Ramos (cell line): ENCODE measurements at regions not wholly inside any gene's neighbourhood (a gene's known extent, or its start where the extent isn't known, plus 50 kb on each side); places are given as distances from the start of the nearest gene placed in this dataset.
"Not testable (repeated sequence)": the region's sequence is repeated elsewhere in the genome, so short reads cannot be mapped to it uniquely, and the experiment has no call there.

Source experiments
- in situ Hi-C: fragments of 300-500 bp; cut with MboI; formaldehyde crosslinking; loops from one replicate; pipeline ENCODE4 v1.14.3; 2022; ENCODE audit warnings: low sequenced_read_pairs; ENCODE audit not compliant: unreplicated experiment

DNA sequence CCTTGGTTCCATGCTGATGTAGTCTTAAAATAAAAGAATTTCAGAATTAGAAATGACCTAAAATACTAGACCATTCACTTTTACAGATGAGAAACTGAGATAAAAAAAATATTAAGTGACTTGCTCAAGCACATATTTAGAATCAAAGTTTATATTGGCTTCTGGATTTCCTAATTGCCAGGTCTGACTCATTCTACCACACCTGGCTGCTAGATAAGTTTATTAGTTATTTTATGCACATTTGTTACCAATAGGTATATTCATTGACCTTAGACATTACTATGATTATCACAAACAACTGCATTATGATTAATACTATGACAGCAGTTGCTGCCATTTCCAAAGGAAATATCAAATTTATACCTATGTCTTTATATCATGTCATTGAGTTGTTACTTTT lies 497.5 kb downstream of the RWDD3 start:
- in situ Hi-C loops, result no loop called here

DNA sequence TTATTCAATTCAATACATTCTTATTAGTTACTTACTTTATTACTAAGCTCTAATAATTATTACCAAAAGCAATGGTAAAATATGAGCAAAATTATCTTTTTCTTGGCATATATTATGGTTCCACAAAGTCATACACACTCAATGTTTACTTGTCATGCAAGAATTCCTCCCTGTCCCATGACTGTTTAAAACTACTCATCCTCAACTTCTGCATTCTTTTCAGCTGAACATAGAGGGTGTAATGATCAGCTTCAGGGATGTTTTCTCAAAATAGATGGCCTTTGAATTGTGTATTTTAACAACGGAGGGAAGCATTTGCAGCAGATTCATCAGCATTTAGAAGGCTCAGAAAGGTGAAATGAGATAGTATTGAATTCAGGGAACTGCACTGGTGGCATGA lies 499.0 kb downstream of the RWDD3 start:
- in situ Hi-C loops, result no loop called here

DNA sequence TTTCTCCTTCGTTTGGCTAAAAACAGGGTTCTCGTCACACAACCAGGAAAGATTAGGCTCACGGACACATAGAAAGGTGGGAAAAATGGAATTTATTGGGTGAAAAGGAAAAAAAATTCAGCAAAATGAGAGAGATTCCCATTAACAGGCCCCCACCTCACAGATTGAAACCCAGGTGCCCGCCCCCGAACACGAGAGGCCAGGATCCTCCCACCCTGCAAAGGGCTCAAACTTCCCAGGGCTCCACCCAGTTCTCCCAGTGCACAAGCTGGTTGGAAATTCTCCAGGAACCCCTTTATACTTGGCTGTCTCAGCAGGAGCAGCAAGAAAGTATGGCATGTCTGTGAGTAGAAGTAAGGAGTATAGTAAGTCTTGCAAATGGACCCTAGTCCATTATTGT lies 499.7 kb downstream of the RWDD3 start:
- in situ Hi-C loops, result no loop called here

DNA sequence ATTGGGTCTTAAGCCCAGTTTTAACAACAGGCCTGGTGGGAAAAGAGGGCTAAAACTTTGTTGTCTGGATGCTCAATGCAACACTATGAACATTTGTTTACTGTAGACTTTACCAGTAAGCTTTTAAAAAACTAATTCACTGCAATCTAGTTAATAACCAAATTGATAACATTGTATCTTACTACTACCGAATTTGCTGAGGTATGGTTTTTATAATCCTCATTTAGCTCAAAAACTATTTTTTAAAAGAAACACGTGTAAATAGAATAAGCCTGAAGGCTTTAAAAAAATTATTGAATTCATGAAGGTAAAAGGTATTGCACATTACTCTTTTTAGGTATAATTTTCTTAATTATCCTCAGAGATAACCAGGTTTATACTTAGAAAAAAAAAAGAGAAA lies 500.6 kb downstream of the RWDD3 start:
- in situ Hi-C loops, result no loop called here

DNA sequence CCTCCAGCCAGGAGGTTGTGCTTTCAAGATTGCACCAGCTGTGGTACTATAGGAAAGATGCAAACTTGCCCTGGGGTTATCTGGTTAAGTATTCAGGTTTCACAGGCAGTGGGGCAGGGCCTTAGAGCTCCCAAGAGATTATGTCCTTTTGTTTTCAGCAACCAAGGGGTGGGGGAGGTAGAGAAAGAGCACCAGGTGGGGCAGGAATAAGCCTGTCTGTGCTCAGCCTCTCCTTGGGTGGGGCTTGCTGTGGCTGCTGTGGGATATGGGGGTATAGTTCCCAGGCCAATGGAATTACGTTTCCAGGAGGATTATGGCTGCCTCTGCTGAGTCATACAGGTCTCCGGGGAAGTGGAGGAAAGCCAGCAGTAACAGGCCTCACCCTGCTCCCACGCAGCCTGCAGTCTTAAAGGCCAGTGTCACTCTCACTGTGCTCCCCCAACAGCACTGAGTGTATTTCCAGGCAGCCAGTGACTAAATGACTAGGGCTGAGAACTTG lies 508.6 kb downstream of the RWDD3 start:
- in situ Hi-C loops, result no loop called here

DNA sequence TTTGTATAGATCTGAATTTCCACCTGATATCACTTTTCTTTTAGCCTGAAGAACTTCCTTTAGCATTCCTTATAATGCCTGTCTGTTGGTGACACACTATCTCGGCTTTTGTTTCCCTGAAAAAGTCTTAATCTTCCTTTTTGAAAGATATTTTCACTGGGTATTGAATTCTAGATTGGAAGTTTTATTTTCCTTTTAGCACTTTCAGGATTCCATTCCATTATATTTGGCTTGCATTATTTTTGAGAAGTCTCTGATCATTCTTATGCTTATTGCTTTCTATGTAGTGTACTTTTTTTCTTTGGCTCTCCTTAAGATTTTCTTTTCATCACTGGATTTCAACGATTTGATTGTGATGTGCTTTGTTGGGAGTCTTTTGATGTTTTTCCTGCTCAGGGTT lies 510.7 kb downstream of the RWDD3 start:
- in situ Hi-C loops, result no loop called here

DNA sequence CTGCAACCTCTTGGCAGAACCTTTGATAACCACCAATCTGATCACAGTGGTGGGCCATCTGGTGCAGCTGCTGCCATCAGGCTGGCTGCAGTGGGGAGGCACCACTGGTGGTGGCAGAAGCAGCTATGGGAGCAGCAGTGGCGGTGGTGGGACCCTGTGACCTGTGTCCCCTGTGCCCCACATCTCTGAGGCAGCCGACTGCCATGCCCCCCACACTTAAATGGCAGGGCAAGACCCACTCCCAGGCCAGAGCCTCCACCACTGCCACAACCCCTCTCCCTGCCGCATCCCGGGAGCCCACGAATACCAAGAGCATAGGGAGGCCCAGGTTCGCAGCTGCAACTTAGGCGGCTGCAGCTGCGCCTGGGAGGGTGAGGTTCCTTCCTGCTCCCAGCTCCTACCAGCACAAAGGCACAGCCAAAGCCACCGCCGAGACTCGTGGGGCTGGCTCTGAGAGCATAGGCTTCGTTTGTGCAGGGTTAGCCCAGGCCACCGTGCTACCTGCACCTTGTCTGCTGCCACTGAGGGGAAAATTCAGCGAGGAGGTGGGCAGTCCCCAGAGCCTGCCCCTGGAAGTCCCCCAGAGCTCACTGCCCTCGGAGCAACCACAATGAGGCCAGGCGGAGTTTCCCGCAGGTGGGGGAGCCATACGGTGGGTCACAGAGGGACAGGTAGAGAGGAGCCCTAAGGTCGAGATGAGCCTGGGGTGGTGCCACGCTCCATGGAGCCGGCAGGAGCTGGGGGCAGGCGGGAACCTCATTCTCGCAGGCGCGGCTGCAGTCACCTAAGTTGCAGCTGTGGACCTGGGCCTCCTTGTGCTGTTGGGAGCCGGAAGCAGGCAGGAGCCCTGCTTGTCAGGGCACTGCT lies 518.7 kb downstream of the RWDD3 start:
- in situ Hi-C loops, result no loop called here

DNA sequence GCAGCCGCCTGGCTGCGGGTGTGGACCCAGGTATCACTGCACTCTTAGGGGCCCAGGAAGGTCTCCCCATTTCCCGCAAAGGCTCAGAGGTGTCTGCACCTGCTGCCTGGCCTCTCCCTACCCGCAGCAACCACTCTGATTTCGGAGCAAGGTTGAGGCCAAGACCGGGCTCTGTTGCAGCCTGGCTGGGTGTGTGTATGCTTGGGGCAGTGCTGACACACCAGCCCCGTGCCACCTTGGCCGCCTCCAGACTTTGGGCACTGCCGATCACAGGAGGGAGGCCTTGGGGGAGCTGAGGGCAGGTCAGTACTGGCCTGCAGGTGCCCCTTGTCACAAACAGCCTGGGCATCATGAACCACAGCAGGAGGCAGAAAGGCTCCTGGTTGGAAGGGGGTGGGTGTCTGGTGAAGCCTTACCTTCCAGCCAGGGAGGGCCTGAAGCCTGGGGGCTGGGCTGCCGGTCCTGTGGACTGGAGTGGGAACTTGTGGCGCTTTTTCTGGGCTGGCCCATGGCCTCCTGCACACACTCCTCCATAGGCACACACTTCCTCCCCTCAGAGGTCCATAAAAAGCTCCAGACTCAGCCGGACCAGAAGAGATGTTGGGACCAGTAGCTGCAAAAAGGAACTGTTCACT lies 519.5 kb downstream of the RWDD3 start:
- in situ Hi-C loops, result no loop called here

DNA sequence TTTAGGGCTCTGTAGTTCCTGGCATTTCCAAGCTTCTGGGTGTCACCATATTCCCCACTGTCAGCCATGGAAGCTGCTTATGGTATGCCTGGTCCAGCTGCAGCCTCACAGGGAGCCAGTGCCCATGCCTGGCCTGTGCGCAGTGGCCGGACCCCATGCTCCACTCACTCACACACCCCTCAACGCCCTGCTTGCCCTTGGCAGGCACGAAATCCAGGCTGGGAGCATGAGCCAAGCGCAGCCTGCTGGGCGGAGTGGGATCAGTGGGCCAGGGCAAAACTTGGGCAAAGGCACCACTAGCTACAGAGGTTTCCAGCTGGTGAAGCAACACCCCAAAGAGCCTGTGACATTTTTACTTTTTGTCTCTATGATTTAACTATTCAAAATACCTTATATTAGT lies 520.4 kb downstream of the RWDD3 start:
- in situ Hi-C loops, result no loop called here

DNA sequence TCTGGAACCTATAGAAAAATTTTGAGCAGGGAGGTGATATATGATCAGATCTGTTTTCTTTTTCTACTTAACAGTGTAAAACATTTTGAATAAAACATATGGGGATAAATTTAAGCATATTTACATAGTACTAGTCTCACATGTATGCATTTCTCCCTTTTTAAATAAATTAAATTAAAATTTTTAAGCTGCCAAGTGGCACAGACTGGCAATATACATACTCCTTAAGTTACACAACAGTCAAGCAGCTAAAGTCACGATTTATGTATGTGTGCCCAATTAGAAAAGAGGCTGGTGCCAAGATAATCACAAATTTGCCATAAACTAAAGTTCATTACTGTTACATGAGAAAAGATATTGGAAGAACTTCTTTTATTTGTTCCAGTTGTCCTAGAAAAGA lies 532.0 kb downstream of the RWDD3 start:
- in situ Hi-C loops, result no loop called here

DNA sequence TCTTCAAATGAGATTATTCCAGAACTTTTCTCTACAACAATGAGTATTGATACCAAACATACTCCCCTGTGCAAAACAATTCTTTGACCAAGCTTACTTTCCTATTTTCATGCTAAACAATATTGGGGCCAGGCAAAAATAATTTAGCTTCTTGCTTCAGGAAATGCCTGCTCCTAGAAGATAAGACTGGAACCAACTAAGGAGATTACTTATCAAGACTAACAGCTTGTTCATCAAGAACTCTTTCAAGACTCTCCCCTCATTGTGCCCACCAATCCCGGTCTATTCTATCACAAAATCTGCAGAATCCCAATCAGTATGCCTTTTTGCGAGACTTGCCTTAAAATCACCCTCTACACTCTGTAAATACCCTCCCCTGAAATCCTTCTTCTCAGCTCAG lies 536.6 kb downstream of the RWDD3 start:
- in situ Hi-C loops, result no loop called here

DNA sequence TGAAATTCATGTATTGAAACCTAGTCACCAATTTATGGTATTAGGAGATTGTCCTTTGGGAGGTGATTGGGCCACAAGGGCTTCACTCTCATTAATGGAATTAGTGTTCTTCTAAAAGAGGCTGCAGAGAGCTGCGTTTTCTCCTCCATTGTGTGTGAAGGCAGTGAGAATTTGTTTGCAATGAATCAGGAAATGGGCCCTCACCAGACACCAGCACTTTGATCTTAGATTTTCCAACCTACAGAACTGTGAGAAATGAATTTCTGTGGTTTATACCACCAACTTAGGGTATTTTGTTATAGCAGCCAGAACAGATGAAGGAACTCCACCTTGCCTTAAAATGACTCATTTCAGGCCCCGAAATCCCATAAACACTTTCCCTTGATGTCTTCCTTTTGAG lies 544.2 kb downstream of the RWDD3 start:
- in situ Hi-C loops, result no loop called here

DNA sequence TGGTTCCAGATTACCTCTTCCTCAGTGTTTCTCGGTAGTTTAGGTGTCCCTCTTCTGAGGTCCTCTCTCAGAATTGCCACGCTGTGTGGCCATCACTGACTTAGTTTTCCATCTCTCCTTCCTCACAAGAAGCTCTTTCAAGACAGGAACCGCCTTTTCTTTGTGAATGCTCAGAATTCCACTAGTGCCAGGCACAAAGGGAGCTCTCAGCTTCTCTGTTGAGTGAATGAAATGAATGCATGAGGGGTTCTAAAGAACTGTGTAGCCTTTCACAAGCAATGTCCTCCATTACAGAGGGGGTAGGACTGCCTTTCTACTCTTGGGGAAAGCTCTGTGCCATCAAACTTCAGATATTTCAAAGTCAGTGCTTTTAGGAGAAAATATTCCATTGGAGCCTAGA lies 546.8 kb downstream of the RWDD3 start:
- in situ Hi-C loops, result no loop called here

DNA sequence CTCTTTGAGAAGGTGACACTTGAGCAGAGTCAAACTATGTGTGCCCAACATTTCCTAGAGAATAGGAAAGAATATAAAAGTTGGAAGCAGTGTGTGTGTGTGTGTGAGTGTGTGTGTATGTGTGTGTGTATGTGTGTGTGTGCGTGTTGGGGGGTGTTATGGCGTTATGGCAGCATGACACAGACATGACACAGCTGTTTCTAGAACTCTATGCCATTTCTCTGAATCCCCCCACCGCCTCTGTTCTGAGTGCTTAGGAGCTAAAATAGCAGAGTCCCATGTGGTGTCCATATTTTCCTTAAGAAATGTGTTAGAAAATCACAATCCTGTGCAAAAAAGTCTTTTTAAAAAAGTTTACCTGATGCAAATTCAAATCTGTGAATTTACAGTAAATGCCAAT lies 556.1 kb downstream of the RWDD3 start:
- in situ Hi-C loops, result no loop called here

DNA sequence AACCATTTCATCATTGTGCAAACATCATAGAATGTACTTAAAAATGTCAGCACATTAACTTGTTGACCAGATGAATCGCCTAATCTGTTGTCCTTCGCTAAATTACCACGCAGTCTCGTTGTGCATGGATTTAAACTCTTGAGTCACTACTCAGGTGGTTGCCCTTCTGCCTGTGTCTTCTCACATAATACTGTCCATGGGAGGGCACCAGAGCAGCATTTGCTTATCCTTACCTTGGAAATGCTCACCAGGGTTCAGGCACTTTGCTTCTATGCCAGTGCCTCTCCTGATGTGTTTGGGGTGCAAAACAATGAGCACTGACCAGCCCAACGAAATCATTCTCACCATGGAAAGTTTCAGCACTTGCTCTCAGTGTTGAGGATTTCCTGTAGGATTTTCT lies 559.9 kb downstream of the RWDD3 start:
- in situ Hi-C loops, result no loop called here

DNA sequence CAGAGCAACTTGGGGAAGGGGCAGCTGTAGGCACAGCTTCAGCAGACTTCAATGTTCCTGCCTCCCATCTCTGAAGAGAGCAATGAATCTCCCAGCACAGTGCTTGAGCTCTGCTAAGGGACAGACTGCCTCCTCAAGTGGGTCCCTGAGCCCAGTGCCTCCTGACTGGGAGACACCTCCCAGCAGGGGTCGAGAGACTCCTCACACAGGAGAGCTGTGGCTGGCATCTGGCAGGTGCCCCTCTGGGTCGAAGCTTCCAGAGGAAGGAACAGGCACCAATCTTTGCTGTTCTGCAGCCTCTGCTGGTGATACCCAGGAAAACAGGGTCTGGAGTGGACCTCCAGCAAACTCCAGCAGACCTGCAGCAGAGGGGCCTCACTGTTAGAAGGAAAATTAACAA lies 563.8 kb downstream of the RWDD3 start:
- in situ Hi-C loops, result not testable (repeated sequence)

DNA sequence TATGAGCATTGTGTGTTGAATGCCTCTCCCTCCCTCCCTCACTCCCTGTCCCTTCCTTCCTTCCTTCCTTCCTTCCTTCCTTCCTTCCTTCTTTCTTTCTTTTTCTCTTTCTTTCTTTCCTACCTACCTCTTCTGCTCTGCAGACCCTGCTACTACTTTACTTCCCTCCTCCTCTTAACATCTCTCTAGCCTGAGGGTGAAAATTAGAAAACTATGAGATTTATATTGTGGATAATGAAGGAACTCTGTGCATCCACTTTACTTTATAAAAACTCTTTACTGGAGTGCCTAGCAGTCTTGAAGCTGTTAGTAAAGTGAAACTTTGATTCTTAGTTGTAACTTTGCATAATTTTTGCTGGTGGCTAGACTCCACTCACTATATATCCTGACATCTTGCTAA lies 572.2 kb downstream of the RWDD3 start:
- in situ Hi-C loops, result no loop called here

DNA sequence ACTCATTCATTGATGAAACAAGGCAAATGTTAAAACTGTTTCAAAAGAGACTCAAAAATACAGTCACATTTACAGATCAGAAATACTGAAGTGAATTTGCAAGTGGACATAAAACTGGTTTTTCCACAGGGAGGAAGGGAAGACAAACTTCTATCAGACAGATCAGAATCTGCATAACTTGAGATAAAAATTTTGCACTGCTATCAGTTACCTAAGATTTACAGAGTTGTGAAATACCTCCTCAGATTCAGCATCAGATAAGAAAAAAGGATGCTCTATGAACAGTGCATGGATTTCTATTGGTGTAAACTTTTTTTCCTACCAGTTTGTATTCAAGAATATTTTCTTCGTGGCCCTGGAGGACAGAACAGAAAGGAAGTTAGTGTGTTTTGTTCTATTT lies 575.4 kb downstream of the RWDD3 start:
- in situ Hi-C loops, result no loop called here

DNA sequence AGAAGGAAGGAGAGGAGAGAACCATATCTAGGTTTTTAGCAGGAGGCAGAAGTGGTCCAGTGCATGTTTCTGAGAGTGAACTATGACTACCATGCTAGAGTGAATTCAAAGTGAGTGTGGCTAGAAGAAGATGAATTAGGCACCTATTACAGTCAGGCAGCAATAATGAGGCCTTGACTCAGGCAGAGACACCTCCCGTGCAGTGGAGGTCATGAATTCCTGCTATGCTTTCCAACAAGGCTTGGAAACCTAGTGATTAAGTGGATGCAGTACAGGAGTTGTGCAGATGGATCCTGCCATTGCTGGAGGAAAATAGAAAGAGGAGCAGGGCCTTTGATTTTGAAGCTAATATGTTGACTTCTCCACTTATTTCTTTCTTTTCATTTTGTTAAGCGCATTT lies 581.5 kb downstream of the RWDD3 start:
- in situ Hi-C loops, result no loop called here

DNA sequence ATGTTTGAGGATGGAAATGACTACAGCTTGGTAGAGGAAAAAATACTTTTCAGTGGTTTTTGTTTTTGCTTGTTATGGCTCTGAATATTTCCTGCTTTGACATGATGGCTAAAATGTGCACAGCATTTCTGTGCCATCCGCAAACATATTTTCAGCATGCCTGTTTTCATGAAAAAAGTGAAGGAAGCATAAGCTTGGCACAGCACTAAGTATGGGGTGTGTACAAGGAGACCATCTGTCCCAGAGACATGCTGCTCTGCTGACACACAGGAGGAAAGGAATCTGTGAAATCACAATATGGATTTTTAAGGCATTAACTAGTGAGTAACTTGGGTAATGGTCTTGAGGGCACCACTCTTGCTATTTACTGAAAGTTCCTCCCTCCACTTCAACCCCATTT lies 595.5 kb downstream of the RWDD3 start:
- in situ Hi-C loops, result no loop called here

DNA sequence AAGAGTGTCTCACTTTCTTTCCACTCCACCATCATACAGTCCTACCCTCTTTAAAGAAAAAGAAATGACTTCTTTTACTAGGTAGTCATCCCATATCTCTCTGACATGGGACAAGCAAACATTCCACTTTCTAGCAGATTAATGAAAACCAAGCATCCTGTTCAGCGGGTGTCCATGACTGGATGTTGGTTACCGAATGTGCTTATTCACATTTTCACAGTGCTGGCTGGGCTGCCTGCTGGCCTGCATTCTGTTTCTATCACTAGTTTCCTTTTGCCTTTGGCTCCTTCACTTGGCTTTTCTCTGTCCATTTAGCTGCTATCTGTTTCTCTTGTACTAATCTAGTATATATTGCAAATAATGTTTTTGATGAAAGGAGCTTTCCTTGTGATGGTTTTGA lies 598.4 kb downstream of the RWDD3 start:
- in situ Hi-C loops, result no loop called here

DNA sequence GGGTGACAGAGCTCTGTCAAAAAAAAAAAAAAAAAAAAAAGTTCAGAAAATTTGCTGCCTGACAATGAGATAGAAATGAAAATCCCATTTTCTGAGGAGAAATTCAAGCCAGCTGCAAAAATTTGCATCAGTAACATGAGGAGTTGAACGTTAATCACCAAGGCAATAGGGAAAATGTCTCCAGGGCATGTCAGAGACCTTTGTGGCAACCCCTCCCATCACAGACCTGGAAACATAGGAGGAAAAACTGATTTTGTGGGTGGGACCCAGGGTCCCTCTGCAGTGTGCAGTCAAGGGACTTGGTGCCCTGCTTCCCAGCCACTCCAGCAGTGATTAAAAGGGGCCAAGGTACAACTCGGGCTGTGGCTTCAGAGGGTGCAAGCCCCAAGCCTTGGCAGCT lies 615.4 kb downstream of the RWDD3 start:
- in situ Hi-C loops, result no loop called here
